ENCODE measurements at regions not wholly inside any gene's neighbourhood (a gene's known extent, or its start where the extent isn't known, plus 50 kb on each side); places are given as distances from the start of the nearest gene placed in this dataset.

DNA sequence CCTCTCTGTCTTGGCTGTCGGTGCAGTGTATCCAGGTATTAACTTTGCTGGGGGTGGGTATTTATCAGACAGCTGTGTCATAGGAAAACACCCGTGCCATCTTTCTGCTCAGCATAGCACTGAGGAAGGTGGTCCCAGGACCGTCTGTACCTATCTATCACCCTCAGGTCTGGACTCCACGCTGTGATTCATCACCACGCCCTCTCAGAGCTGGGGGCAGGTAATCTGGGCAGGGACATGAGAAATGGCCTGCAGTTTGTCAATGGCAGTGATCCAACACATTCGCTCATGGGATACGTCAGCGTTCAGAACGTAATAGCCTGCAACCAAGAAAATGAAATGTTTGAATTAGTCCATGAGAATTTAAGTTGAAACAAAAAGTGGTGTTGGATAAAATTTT is 151.6 kb upstream of the MAP1B start:
- no peak for DNase-seq

DNA sequence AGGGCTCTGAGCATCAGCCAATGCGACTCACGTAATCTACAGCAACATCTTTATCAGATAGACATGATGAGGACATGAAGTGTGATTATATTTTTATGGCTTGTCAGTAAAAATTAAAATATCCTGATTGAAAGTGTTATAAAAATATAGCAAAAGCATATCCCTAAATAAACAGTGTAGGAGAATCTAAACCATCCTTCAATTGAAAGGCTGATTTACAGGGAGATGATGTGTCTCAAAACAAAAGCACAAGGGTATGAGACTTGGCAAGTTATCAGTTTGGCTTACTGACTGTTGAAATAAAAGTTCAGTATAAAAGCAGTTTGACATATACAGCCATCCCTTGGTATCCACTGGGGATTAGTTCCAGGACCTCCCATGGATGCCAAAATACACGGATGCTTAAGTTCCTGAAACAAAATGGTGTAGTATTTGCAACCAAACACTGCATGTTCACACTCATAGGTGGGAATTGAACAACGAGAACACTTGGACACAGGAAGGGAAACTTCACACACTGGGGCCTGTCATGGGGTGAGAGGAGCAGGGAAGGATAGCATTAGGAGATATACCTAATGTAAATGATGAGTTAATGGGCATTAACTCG is 149.9 kb upstream of the MAP1B start:
- no peak for DNase-seq

DNA sequence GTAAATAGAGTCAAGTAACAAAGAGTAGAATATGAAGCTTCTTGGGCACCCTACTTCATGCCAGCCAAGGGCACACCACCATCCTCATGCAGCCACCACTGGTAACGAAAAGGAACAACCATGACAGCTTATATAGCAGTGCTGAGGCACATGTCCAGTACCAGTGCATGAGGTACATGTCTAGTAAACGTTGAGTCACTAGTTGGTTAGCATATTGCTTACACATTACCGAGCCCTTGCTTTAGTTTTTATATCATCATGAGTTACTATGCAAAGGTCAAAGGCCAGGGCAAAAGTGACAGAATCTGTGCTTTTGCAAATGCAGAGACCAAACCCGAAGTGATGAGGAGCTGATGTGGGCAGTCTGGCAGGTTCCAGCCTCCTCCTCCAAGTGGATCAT is 147.1 kb upstream of the MAP1B start:
- no peak for DNase-seq

DNA sequence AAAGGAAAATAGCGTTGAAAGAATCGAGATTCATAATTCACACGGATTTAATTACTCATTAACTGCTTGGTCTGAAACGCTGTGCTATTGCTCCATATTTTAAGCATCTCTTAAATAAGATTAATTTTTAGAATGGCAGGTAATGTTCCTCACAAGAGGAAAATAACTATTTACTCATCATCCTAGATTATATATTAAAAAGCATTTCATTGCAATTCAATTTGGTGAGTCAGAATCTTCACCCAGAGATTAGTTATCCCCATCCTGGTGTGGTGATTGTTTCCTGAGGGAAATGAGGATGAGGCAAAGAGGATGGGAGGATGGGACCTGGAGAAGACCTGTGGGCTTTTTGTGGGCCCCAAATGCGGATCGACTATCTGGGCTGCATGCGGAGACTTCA is 145.5 kb upstream of the MAP1B start:
- DNase-seq: no peak

DNA sequence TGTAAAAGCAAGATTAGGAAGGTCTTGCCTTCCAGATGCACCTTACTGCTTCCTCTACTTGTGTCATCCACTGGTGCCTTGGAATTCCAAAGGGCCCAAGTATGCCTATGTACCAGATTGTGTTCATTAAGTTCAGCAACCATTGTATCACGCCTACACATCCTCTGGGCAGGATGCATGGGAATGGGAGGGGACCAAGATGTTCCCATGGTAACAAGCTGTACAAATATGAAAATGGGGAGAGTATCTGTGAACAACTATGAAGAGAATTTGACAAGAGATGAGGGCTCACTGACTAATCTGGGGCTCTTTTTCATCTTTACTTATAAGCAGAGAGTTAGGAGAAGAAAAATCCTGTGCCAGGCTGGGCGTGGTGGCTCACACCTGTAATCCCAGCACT is 137.8 kb upstream of the MAP1B start:
- no peak for DNase-seq

DNA sequence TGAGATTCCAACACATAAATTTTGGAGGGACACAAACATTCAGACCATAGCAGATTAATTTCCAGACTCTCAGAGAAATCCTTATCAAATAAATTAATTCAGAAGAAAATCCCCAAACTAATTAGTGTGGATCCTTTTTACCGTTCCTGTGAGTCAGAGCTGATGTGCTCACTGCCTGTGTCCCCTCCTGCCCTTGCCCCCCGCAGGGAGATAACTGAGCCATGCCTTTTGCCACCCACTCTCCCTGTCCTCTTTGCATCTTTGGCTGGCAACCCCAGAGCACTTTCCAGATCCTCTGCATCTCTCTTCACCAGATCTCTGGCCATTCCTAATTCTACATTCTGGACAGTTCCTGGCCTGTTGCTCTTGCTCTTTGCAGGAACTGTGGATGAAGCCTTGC is 135.4 kb upstream of the MAP1B start:
- DNase-seq: no peak

DNA sequence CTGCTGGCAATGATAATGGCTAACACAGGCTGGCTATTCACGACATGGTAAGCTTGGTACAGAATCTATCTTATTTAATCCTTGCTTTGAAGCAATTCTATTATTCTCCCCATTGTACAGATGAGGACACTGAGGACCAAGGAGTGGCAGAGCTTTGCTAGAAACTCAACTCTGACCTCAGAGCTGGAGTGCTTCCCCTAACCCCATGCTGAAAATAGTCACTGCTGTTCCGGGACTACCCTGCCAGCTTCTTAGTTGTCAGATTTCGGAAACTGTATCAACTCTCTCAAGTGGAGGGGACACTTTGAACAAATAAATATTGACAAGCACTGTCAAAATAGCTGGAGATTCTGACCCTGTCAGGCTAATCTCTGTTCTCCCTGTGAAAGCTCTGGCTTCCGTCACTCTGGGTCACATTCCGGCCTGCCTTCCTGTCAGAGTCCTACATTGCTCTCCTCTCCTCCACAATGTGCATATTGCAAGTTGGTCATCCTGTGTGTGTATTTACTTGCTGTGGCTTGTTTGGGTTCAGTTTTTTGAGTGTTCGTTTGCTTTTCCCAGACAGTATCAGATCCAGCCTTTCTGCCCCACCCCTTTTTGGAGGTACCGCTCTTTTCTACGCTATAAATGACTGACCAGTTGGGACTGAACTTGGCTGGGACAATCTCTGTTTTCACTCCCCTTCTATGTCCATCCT is 134.3 kb upstream of the MAP1B start:
- no peak for DNase-seq

DNA sequence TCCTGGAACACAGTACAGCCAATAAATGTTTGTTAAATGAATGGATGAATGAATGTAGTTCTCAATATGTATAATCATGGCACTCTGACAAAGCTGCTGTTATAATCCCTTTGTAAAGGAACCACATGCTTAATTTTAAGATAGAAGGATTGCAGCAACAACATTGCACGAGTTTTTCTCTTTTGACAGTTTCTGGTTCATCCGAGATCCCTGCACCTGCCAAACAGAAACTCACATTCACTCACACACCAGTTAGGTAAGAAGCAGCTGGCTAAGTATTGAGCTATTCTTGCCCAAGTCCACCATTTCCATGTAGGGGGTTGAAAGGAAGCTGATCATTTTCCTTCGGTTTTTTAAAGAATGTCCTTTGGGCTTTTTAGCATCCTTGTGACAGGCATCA is 133.7 kb upstream of the MAP1B start:
- DNase-seq: no peak

DNA sequence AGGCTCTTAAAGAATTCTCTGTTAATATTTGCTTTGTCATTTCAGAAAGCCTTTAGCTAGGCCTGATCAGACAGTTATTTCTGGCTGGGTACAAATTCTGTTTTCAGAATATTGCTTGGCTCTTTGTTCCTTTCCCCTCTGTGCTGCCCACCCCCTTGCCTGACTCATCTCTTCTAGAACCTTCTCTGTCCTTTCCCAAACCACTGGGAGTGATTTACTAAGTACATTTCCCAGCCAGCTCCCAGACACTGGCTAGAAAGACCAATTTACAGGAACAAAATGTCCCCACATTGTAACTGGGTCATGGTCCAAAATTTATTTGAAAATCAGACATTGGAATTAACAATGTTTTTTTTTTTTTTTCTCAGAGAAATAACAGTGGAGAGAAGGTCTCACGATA is 133.1 kb upstream of the MAP1B start:
- DNase-seq: no peak

DNA sequence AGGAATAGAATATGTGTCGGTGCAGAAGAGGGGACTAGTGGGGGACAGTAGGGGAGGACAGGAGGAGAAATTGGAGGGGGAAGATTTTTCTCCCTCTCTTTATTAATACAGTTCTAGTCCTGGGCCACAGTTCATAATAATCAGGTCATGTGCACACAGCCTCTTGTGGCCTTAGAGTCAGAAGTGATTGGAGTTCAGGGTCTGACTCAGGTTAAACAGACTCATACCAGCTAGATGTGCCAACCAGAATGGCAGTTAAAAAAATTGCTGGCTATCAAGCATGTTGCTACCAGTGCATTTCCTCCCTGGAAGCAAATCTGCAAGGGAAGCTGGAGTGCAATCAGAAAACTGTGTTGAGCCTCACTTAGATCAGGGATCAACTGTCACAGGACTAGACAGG is 132.7 kb upstream of the MAP1B start:
- DNase-seq: no peak

DNA sequence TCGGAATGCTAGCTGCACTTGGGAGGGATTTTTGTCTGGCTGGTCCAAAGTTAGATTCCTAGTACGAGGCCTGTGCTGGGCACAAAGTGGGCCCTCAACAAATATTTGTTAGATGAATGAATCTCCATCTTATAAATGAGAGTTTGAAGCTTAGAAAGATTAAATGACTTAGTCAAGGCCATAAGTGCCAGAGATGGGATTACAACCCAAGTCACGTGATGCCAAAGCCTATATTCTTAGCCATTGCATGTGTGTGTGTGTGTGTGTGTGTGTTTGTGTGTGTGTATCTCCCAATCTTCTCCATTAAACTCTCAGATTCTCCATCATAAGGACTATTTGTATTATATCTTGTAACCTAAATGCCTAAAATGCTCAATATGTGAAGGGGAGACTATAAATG is 130.8 kb upstream of the MAP1B start:
- no peak for DNase-seq

DNA sequence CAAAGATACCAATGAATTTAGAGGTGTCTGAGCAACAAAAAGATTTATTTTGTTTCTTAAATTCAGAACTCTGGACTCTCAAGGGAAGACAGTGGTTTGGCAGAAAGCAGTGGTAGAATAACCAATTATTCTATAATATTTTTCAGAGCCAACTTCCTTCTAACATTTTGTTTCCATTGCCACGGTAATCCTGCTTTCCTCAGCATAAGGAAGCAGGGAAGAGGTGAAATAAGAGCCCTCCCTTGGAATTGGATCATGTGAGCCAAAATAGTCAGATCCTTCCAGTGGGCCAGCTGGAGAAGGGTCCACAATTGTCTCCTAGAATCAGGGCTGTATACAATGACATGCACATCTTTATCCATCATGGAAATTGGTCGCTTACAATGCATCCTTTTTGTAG is 130.0 kb upstream of the MAP1B start:
- DNase-seq: no peak

DNA sequence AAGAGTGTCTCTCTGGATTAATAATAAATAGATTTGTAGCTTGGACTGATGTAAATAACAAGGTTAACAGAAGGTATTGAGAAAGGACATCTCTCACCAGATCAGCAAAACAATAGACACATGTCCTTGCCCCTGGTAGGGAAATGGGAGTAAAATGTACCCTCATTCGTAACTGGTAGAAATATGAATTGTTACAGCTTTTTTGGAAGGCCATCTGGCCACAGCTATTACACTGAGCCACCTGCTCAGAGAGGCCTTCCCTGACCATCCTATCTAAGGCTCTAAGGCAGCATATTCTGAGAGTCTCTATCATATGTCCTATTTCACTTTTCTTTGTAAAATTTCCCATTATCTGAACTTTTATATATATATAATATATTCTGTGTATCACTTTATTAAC is 129.1 kb upstream of the MAP1B start:
- no peak for DNase-seq

DNA sequence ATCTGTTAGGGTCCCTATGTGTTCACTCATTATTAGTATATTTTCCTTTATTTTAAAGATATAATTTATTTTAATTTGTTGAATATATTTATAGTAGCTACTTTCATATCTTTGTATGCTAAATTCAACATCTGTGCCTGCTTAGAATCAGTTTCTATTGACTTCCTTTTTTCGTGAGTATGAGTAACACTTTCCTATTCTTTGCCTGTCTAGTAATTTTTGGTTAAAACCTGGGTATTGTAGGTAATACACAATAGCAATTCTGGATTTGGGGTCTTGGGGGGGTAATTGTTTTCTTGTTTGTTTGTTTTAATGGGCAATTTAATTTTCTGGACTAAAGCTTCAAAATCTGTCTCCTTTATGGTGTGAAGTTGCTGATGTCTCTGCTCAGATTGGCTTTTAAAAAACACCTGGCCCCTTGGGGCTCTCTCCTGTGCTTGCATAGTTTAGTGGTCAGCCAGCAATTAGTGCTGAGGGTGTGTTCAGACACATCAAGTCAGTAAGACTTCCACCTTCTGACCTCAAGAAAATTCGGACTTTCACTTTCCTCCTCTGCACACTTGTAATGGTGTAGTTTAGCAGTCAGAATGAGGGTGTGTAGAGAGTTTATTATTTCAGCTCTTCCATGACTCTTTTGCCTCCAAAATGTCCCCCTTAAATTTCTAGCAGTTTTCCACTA is 124.4 kb upstream of the MAP1B start:
- no peak for DNase-seq

DNA sequence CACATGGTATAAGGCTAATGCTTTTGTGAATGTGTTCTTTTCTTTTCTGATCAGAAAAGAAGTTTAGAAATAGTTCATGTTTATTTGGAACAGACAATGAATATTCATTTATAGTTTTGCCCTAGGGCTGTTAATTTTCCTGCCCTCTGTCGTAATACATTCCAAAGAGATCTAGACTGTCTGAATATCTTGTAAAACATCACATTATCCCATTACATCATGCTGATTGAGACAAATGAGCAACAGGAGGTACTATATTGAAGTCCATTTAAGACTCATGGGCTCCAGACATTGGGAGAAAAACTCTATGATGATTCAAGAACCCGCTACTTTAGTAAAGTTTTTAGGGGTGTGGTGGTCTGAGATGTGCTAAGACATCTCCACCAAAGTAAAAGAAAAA is 121.2 kb upstream of the MAP1B start:
- no peak for DNase-seq

DNA sequence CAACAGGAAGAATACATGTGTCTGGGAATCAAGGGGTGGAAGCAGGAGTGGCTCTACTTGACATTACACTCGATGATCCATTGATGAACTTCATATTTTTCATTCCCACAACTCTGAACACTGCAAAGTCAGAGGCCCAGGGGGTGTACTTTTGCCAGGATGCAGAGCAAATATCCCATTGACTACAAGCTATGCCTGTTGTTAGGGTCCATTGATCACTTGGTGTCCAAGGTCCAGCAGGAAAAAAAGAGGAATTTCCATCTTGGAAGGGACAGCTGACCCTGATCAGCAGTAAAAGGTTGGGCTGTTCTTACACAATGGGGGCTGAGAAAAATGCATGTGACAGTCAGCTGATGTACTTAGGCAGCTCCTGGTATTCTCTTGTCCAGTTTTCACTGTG is 118.5 kb upstream of the MAP1B start:
- no peak for DNase-seq

DNA sequence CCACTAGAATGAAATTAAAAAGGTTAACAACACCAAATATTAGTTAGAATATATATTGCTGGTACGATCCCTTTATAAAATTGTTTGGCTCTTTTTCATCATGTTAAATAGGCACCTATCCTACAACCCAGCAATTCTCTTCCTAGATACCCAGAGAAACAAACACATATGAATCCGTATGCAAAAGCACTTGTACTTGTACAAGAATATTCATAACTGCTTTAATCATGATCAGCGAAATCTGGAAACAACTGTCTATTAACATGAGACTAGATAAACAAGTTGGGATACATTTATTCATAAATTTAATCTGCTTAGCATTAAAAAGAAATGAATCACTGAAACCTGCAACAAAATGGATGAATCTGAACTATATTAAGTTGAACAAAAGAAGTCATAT is 113.7 kb upstream of the MAP1B start:
- no peak for DNase-seq

DNA sequence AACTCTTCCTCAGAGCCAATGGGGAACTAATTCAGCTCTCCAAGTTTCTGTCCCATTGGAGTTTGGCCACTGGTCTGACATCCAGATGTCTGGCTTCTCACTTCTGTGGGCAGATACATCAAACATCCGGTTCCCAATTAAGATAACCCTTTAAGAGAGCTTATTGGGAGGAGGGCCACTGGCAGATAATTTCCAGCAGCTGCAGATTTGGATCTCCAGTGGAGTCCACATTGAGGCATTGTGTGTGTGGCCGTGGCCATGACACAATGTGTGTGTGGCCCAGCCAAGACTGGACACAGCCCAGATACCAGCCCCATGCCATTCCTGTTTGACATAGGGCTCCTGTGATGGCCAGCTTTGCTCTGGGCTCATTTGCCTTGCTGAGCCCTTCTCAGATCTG is 110.5 kb upstream of the MAP1B start:
- no peak for DNase-seq

DNA sequence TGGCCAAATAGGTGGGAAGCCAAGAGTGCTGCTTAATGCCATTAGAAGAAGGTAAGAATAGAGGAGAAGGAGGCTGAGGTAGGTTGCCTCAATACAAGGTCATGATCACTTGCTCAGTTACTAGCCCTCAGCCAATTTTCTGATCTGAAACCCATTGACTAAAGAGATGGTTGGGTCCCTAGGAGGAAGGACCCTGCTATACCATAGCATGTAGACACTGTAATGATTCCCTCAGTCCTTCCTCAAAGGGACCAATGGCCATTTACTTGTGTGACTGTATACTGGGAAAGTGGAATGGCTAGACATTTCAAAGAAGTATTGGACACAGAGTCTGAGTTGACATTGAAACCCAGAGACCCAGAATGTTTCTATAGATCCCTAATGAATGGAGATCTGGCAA is 108.5 kb upstream of the MAP1B start:
- DNase-seq: no peak

DNA sequence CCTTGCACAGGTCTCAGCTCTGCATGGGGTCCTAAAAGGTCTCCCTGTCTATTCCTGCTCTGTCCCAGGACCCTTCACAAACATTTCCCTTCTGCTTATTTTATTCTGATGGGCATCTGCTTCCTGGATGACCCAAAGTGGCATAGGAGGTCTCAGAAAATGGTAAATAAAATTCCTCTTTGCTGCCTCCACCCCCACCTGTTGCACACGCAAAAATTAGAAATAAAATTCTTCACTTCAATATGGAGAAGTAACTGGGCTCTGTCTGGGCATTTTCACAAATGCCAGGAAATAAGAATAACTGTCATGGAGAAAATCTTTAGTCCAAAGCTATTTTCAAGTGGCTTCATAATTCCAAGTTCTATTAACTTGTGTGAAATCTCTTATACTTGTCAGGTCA is 106.6 kb upstream of the MAP1B start:
- no peak for DNase-seq

DNA sequence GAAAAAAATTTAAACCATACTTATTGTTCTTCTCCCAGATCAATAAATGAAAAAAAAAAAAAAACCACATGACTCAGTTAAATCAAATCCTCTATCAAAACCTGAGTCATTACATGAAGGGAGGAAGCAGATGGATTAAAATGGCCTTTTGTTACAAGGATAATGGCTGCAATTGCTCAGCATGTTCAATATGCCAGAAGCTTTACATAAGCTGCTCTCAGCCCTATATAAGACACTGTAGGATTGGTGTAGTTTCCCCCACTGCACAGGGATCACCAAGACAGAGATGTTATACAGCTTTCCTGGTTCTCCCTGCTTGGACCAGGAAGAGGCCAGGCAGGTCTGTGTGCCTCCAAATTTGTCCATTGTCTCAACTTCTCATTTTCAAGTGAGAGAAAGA is 101.6 kb upstream of the MAP1B start:
- DNase-seq: no peak

DNA sequence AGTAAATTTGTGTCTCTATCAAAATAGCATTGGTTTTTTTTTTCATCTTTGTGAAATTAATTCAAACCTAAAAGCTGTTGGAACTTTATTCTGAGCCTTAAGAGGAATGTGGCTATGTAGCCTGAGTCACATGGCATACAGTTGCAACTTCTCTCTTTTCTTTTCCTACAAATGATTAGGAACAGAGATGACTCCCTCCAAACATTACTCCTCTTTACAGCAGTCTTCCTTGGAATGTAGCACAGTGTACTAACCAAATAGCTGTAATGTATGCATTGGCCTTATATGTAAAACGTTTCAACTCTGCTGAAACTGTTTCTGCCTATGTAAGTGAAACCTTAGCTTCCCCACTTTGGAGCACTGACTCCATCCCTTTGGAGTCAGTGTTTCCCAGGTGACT is 100.9 kb upstream of the MAP1B start:
- DNase-seq: no peak

DNA sequence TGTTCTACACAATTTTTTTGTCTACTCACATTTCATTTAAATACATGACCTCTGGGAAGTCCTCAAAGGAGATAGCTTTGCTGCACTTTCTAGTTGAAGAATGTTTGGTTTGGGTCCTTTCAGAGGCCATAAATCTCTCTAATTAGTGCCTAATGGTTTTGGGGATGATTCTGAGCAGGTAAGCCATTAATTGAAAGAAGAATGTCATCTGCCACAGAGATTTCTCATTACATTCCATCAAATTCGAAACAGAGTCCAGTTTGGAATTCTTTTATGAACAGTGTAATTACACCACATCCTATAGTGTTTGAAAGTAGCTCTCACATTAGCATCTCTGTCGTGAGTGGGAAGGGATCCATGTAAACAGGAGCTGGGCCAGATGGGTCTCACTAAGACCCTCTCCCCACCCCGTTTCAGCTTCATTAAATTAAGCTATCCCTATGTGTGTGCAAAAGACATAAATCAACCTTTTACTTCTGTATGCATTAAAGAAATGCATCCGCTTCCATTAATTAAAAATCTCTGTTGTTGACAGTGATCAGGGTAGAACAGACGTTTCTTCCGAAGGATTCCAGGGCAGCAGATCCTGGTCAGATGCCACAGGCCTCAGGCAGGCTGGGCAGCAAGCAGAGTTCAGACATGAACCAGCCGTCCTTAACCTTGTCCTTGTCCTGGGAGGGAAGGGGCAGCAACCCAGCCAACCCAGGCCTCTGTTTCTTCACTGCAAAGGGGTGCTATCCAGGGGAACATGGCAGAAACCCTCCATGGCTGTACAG is 99.8 kb upstream of the MAP1B start:
- no peak for DNase-seq

DNA sequence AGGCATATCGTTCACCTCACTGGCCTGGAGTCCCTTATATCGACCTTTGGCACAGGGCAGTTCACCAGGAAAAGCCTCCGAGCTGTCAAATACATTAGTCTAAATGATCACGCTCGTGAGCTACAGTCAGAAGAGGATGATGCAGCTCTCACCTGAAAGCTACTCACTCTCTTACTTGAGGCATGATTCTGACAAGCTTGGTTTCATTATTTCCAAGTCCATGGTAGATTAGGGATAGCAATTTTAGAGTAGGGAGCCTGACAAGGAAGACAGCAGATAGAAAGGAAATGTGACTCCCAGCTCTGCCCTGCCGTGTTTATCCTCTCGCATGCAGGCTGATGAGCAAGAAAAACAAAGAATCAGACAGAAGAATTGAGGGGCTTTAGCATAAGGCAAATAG is 98.0 kb upstream of the MAP1B start:
- DNase-seq: no peak

Data from activated CD4-positive, alpha-beta T cell treated with anti-CD3 and anti-CD28 coated beads for 48 hours (primary cell).